Hepatocyte (in vitro differentiated cells): ENCODE measurements at regions not wholly inside any gene's neighbourhood (a gene's known extent, or its start where the extent isn't known, plus 50 kb on each side); places are given as distances from the start of the nearest gene placed in this dataset.

Source experiments
- DNase-seq: peaks from one replicate; pipeline ENCODE4 v3.0.0-alpha.2; 2016; ENCODE audit warnings: low spot score
- H2AFZ ChIP-seq: fragments of 200-600 bp; sonication (generic); 2 replicates; pipeline ENCODE4 v1.6.0; 2016; ENCODE audit warnings: antibody characterized with exemption, mild to moderate bottlenecking
- H3K27ac ChIP-seq: fragments of 200-600 bp; sonication (generic); 2 replicates; pipeline ENCODE4 v1.5.1; 2016; ENCODE audit warnings: mild to moderate bottlenecking
- H3K27me3 ChIP-seq: fragments of 200-600 bp; sonication (generic); 2 replicates; pipeline ENCODE4 v1.6.1; 2016
- H3K36me3 ChIP-seq: fragments of 200-600 bp; sonication (generic); replicated peaks from 2 replicates; pipeline ENCODE4 v1.5.1; 2016; ENCODE audit warnings: low read depth; ENCODE audit not compliant: insufficient read depth
- H3K4me1 ChIP-seq: fragments of 200-600 bp; sonication (generic); 2 replicates; pipeline ENCODE4 v1.5.1; 2016; ENCODE audit warnings: mild to moderate bottlenecking, moderate library complexity; ENCODE audit not compliant: insufficient read depth
- H3K4me2 ChIP-seq: fragments of 200-600 bp; sonication (generic); 2 replicates; pipeline ENCODE4 v1.6.0; 2016
- H3K4me3 ChIP-seq: fragments of 200-600 bp; sonication (generic); 2 replicates; pipeline ENCODE4 v1.5.1; 2016; ENCODE audit warnings: mild to moderate bottlenecking
- H3K79me2 ChIP-seq: fragments of 200-600 bp; sonication (generic); 2 replicates; pipeline ENCODE4 v1.6.0; 2017; ENCODE audit warnings: mild to moderate bottlenecking
- H3K9me2 ChIP-seq: fragments of 200-600 bp; sonication (generic); replicated peaks from 2 replicates; pipeline ENCODE4 v1.6.0; 2017; ENCODE audit warnings: mild to moderate bottlenecking; ENCODE audit not compliant: insufficient read depth
- H3K9me3 ChIP-seq: fragments of 200-600 bp; sonication (generic); 2 replicates; pipeline ENCODE4 v1.5.1; 2016; ENCODE audit warnings: low read depth, mild to moderate bottlenecking
- H4K20me1 ChIP-seq: fragments of 200-600 bp; sonication (generic); 2 replicates; pipeline ENCODE4 v1.6.0; 2016; ENCODE audit warnings: mild to moderate bottlenecking; ENCODE audit not compliant: insufficient read depth, poor library complexity, severe bottlenecking
- EZH2 ChIP-seq: fragments of 200-600 bp; sonication (generic); IDR thresholded peaks from 2 replicates; pipeline ENCODE4 v1.6.1; 2016; ENCODE audit warnings: antibody characterized with exemption, mild to moderate bottlenecking, borderline replicate concordance
- EZH2phosphoT487 ChIP-seq: fragments of 200-600 bp; sonication (generic); IDR thresholded peaks from one replicate; pipeline ENCODE4 v1.6.1; 2018; ENCODE audit warnings: antibody characterized with exemption, mild to moderate bottlenecking, low read depth, moderate library complexity; ENCODE audit not compliant: unreplicated experiment, severe bottlenecking
- WGBS: methylation state at CpG from one replicate; pipeline ENCODE4 v1.1.6; 2016; ENCODE audit warnings: low lambda C conversion rate; ENCODE audit errors: missing lambda C conversion rate; 5-methylcytosine and 5-hydroxymethylcytosine counted together
- TF ChIP-seq, protein P1 (sequence below): fragments of 200-600 bp; sonication (generic); IDR thresholded peaks from 2 replicates; pipeline ENCODE4 v1.5.1; 2016; ENCODE audit warnings: antibody characterized with exemption, mild to moderate bottlenecking; ENCODE audit not compliant: poor library complexity

DNA sequence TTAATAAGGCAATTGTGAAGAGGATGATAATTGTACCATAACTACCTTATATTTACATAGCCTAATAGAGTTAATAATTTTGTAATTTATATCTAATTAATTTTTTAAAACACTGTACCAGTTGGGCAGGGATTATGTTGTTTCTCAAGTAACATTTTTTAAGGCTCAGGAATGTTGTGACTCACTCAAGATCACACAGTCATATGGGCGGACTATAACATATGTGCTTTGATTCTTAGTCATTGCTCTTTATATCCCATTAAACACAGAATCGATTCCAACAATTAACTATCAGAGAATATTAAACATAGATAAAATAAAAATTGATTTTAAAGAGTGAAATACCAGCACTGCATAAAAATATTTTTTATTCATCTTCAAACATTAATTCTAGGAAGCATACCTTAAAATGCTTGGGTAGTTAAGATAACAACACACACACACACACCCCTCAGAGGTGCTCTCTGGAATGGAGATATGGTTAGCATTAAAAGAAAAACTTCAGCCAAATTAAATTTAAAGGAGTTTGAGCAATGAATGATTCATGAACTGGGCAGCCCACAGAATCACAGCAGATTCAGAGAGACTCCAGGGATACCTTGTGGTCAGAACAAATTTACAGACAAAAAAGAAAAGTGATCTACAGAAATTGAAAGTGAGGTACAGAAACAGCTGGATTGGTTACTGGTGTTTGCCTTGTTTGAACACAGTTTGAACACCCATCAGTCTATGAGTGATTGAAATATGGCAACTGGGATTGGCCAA lies 869.4 kb upstream of the ID2 start:
- DNase-seq: no peak
- Histone ChIP-seq H3K79me2 (no peaks in the 10 kb centered on the region), H3K27ac (no peak overlapping the region), H3K4me1 (no peaks in the 10 kb centered on the region), H3K4me3 (no peak overlapping the region), H3K9me3 (no peaks in the 10 kb centered on the region), H3K27me3 (no peaks in the 10 kb centered on the region), H3K9me2 (no peaks in the 10 kb centered on the region), H3K4me2 (no peak overlapping the region), H2AFZ (no peak overlapping the region), H3K36me3 (no peaks in the 10 kb centered on the region), H4K20me1 (no peaks in the 10 kb centered on the region)
- 95% methylated on average over 2 of the region's 2 CpGs for WGBS
- TF ChIP-seq, protein P1, sequence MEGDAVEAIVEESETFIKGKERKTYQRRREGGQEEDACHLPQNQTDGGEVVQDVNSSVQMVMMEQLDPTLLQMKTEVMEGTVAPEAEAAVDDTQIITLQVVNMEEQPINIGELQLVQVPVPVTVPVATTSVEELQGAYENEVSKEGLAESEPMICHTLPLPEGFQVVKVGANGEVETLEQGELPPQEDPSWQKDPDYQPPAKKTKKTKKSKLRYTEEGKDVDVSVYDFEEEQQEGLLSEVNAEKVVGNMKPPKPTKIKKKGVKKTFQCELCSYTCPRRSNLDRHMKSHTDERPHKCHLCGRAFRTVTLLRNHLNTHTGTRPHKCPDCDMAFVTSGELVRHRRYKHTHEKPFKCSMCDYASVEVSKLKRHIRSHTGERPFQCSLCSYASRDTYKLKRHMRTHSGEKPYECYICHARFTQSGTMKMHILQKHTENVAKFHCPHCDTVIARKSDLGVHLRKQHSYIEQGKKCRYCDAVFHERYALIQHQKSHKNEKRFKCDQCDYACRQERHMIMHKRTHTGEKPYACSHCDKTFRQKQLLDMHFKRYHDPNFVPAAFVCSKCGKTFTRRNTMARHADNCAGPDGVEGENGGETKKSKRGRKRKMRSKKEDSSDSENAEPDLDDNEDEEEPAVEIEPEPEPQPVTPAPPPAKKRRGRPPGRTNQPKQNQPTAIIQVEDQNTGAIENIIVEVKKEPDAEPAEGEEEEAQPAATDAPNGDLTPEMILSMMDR: no peak
- TF ChIP-seq EZH2 (no peak), EZH2phosphoT487 (no peak)

- WGBS: 92% methylated on average over 9 of the region's 9 CpGs
- Histone ChIP-seq H2AFZ (no peak overlapping the region), H3K9me2 (no peaks in the 10 kb centered on the region), H3K9me3 (no peaks in the 10 kb centered on the region), H3K36me3 (no peaks in the 10 kb centered on the region), H3K27me3 (no peaks in the 10 kb centered on the region), H3K4me2 (no peak overlapping the region), H4K20me1 (no peaks in the 10 kb centered on the region), H3K4me3 (no peak overlapping the region), H3K4me1 (no peaks in the 10 kb centered on the region), H3K79me2 (no peaks in the 10 kb centered on the region), H3K27ac (no peak overlapping the region)
- no peak for DNase-seq
- TF ChIP-seq, protein P1: no peak
- TF ChIP-seq EZH2 (no peak), EZH2phosphoT487 (no peak)
These were observed 868.1 kb upstream of the ID2 start for GRCh38 chr2:7813541-7814292.

DNA sequence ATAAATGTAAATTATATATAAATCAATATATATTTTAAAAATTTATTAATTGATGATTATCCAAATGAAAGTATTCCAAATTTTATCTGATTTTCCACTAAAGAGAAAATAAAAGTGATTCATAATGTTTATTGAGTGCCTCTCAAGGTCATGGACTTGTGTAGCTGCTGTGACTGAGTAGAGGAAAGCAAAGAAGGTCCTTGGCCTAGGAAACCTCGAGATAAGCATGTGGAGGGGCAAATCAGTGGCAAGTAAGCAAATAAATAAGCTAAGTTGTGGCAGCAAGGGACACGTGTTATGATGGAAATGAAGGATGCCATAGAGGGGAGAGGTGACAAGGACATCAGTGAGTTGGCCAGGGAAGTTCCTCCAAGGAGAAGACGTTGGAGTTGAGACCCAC lies 866.1 kb upstream of the ID2 start:
- H2AFZ ChIP-seq: no peak overlapping the region
- H3K36me3 ChIP-seq: no peaks in the 10 kb centered on the region
- no peak overlapping the region for H3K4me3 ChIP-seq

More for the DNA sequence above, 866.1 kb upstream of the ID2 start:
- Histone ChIP-seq H3K27ac (no peak overlapping the region), H3K9me2 (no peaks in the 10 kb centered on the region), H3K4me1 (no peaks in the 10 kb centered on the region), H4K20me1 (no peaks in the 10 kb centered on the region), H3K79me2 (no peaks in the 10 kb centered on the region), H3K9me3 (no peaks in the 10 kb centered on the region), H3K4me2 (no peak overlapping the region), H3K27me3 (no peaks in the 10 kb centered on the region)
- TF ChIP-seq EZH2phosphoT487: no peak
- no peak for TF ChIP-seq EZH2
- TF ChIP-seq, protein P1: no peak
- WGBS: 84% methylated on average over 3 of the region's 3 CpGs
- no peak for DNase-seq
